ENCODE measurements at regions not wholly inside any gene's neighbourhood (a gene's known extent, or its start where the extent isn't known, plus 50 kb on each side); places are given as distances from the start of the nearest gene placed in this dataset.

DNA sequence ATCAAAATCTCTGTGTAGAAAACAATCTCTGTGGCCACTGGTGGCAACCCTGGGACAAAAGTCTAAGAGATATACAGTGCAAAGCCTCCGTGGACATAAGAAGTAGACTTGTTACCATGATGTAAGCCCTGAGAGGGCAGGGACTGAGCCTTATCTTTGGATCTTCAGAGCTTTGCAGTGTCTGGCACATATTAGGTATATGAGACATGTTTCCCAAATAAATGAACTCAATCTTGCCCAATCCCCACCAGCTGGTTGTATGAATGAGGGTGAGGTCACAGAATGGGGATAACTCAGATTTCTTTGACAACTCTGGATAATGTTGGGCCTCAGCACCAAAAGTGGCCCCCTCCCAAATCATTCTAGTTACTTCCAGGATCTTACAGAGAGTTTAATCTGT lies 511.4 kb upstream of the DIPK2B start:
- H3K27me3 Mint-ChIP-seq: peaks cover 29% of the 10 kb centered on the region

DNA sequence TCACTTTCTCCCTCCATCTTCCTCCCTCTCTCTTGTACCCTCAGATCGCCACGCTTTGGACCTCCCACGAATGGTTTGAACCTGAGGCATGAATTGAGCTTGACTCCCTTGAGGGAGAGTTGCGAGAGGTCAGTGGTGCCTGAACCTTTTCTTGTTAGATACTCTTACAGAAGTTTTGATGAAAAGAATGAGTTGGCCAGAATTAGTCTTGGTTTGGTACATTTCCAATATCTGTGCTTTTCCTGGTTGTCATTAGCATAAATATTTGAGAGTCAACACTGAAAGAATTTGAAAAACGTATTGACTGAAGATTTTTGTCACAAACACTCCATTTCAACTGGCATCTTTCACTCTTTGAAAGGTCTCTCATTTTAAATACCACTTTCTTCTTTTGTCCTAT lies 510.6 kb upstream of the DIPK2B start:
- H3K4me3 Mint-ChIP-seq: no peak overlapping the region
- peaks cover 28% of the 10 kb centered on the region for H3K4me1 Mint-ChIP-seq (ENCODE audit: low read depth)
- H3K27me3 Mint-ChIP-seq: peaks cover 27% of the 10 kb centered on the region
- no peaks in the 10 kb centered on the region for H3K9me3 Mint-ChIP-seq
- intact Hi-C loops (cut with micrococcal nuclease): no loop called here
- H3K27ac Mint-ChIP-seq: no peak overlapping the region
- no peaks in the 10 kb centered on the region for H3K36me3 Mint-ChIP-seq (ENCODE audit: low read depth)

More for the DNA sequence above, 511.4 kb upstream of the DIPK2B start:
- Mint-ChIP-seq H3K27ac (no peak overlapping the region), H3K9me3 (no peaks in the 10 kb centered on the region), H3K36me3 (ENCODE audit: low read depth) (no peaks in the 10 kb centered on the region), H3K4me3 (no peak overlapping the region), H3K4me1 (ENCODE audit: low read depth) (peaks cover 37% of the 10 kb centered on the region)
- intact Hi-C loops (cut with micrococcal nuclease): no loop called here

DNA sequence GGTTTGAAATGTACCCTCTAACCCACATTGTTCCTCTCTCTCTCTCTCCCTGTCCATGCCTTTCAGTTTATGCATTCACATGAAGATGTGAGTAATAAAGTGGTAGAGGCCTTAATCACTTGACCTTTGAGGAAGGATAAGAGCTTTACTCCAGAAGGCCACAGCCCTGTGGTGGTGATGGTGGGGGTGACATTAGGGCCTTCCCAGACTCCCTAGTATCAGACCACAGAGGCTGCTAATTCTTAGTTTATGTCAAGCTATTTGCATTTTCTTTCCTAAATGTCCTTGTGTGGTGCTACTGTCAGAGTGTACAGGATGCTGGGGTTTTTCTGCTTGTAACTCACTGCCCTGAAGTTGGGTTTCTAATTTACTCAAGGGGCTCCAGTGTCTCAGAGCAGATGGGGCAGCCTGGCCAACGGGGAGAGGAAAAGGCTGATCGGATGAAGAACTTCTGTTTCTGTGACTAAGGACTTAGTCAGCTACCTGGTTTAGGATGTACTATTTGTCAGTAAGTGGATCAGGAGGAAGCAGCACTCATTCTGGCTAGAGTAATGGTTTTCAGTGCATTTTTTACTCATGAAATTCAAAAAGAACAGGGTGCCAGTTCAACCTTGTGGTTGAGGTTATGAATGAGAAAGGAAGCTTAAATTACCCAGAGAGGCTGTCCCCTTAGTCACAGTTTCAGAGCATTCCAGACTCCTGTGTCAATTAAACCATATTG lies 509.6 kb upstream of the DIPK2B start:
- no peaks in the 10 kb centered on the region for H3K36me3 Mint-ChIP-seq (ENCODE audit: low read depth)
- peaks cover 18% of the 10 kb centered on the region for H3K4me1 Mint-ChIP-seq (ENCODE audit: low read depth)
- H3K27me3 Mint-ChIP-seq: peaks cover 23% of the 10 kb centered on the region
- no peak overlapping the region for H3K4me3 Mint-ChIP-seq
- H3K27ac Mint-ChIP-seq: no peak overlapping the region
- H3K9me3 Mint-ChIP-seq: no peaks in the 10 kb centered on the region
- intact Hi-C loops (cut with micrococcal nuclease): no loop called here

DNA sequence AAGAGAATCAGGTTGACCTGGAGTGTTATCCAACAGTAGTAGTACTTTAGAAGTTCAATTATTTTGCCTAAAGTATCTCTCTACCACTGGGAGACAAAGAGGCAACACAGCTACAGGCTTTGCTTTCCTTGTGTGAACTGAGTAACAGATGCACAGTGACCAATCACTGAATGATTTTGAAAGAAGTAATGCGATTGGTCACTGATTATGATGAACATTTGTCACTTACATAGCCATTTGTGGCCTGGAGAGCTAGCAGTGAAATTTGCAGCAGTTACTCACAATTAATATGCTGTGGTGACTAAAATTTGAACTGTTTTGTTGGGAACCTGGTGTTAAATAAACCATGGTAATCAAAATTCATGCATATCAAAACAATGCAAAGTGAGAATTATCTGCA lies 508.7 kb upstream of the DIPK2B start:
- intact Hi-C loops (cut with micrococcal nuclease): no loop called here
- H3K9me3 Mint-ChIP-seq: no peaks in the 10 kb centered on the region
- H3K36me3 Mint-ChIP-seq (ENCODE audit: low read depth): no peaks in the 10 kb centered on the region
- H3K27me3 Mint-ChIP-seq: peaks cover 23% of the 10 kb centered on the region
- H3K4me3 Mint-ChIP-seq: no peak overlapping the region
- H3K4me1 Mint-ChIP-seq (ENCODE audit: low read depth): peaks cover 10% of the 10 kb centered on the region
- H3K27ac Mint-ChIP-seq: no peak overlapping the region

DNA sequence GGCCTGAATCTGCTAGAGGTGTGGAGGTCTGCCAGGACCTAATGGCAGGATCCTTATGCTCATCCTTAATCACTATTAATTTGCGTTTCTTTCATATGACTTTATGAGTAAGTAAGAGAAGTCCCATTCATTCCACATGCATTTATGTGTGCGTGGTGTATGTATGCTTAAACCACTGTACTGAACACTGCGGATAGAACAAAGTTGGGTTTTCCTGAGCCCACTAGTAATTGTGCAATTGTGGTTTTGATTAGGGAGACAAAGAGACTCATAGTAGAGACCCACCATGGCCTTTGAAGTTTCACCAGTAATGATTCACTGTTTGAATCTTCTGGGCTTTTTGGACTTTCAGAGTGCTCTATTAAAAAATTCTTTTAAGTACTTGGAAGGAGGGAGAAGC lies 498.5 kb upstream of the DIPK2B start:
- H3K27me3 Mint-ChIP-seq: peaks cover 9% of the 10 kb centered on the region
- no peaks in the 10 kb centered on the region for H3K9me3 Mint-ChIP-seq
- H3K36me3 Mint-ChIP-seq (ENCODE audit: low read depth): no peaks in the 10 kb centered on the region
- H3K4me3 Mint-ChIP-seq: no peak overlapping the region
- H3K27ac Mint-ChIP-seq: no peak overlapping the region
- intact Hi-C loops (cut with micrococcal nuclease): no loop called here
- peaks cover 8% of the 10 kb centered on the region for H3K4me1 Mint-ChIP-seq (ENCODE audit: low read depth)

DNA sequence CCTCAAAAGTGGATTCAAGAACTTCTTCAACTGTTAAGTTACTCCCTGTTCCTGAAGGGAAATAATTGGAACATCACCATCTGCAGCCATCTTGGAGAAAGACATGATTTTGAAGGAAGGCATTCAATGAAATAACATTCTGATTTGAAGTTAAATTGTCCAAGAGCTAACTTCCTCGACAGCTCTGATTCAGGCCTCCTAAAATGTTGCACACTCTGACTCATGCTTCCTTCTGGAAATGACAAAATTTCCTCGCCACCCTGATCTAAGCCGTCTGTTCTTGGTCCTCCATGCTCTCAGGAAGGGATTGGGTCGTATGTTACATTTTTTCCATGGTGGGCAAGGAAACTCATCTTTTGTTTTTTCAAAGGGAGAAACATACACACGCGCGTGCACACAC lies 496.9 kb upstream of the DIPK2B start:
- intact Hi-C loops (cut with micrococcal nuclease): no loop called here
- Mint-ChIP-seq H3K36me3 (ENCODE audit: low read depth) (no peaks in the 10 kb centered on the region), H3K9me3 (no peaks in the 10 kb centered on the region), H3K4me1 (ENCODE audit: low read depth) (peaks cover 8% of the 10 kb centered on the region), H3K27ac (no peak overlapping the region), H3K27me3 (peaks cover 9% of the 10 kb centered on the region), H3K4me3 (no peak overlapping the region)

DNA sequence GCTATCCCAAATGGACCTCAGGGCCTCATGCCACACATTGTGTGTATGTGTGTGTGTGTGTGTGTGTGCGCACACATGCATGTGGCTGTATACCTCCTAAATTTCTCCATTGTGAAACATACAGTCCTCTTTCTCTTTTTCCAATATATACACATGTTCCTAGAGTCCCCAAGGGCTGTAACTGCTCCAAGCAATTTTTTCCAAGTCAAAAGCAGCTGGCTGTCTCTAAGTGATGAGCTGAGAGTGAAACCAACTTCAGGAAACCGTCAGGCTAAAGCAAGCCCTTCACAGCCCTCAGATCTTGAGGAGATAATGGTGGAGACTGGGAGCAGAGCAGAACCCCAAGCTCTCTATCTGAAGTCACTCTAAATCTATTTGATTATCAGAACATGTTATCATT lies 496.1 kb upstream of the DIPK2B start:
- no peaks in the 10 kb centered on the region for H3K36me3 Mint-ChIP-seq (ENCODE audit: low read depth)
- peaks cover 9% of the 10 kb centered on the region for H3K27me3 Mint-ChIP-seq
- no peak overlapping the region for H3K27ac Mint-ChIP-seq

DNA sequence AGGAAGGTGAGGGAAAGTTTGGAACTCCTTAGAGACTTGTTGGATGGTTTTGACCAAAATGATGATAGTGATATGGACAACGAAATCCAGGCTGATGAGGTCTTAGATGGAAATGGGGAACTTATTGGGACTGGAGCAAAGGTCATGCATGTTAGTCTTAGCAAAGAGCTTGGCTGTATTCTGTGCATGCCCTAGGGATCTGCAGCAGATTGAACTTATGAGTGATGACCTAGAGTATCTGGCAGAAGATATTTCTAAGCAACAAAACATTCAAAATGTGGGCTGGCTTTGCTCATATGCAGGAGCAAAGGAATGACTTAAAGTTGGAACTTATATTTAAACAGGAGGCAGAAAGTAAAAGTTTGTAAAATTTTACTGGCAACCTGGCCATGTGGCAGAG lies 489.3 kb upstream of the DIPK2B start:
- intact Hi-C loops (cut with micrococcal nuclease): no loop called here
- Mint-ChIP-seq H3K4me3 (no peak overlapping the region), H3K4me1 (ENCODE audit: low read depth) (no peaks in the 10 kb centered on the region), H3K9me3 (no peaks in the 10 kb centered on the region), H3K27ac (no peak overlapping the region), H3K27me3 (no peaks in the 10 kb centered on the region), H3K36me3 (ENCODE audit: low read depth) (no peaks in the 10 kb centered on the region)

More for the DNA sequence above, 496.1 kb upstream of the DIPK2B start:
- H3K9me3 Mint-ChIP-seq: no peaks in the 10 kb centered on the region
- no peak overlapping the region for H3K4me3 Mint-ChIP-seq
- H3K4me1 Mint-ChIP-seq (ENCODE audit: low read depth): peaks cover 8% of the 10 kb centered on the region
- intact Hi-C loops (cut with micrococcal nuclease): no loop called here

DNA sequence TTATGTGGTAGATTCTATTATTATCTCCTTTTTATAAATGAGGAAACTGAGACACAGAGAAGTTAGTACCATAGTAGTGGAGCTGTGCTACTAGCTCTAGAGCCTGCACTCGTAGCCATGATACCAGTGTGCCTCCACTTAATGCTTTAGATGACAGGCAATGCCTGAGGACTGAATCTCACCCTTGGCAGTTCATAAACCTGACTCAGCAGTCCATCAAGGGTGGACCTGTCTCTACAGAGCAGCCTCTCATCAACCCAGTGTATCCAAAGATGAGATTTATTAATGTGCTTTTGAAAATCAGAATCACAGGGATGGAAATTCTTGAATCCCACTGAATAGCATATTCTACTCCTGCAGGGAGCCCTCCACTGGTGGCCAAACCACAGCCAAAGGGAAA lies 483.2 kb upstream of the DIPK2B start:
- no peak overlapping the region for H3K4me3 Mint-ChIP-seq
- no peaks in the 10 kb centered on the region for H3K9me3 Mint-ChIP-seq
- intact Hi-C loops (cut with micrococcal nuclease): no loop called here
- H3K36me3 Mint-ChIP-seq (ENCODE audit: low read depth): no peaks in the 10 kb centered on the region
- no peaks in the 10 kb centered on the region for H3K27me3 Mint-ChIP-seq
- H3K4me1 Mint-ChIP-seq (ENCODE audit: low read depth): no peaks in the 10 kb centered on the region
- no peak overlapping the region for H3K27ac Mint-ChIP-seq

DNA sequence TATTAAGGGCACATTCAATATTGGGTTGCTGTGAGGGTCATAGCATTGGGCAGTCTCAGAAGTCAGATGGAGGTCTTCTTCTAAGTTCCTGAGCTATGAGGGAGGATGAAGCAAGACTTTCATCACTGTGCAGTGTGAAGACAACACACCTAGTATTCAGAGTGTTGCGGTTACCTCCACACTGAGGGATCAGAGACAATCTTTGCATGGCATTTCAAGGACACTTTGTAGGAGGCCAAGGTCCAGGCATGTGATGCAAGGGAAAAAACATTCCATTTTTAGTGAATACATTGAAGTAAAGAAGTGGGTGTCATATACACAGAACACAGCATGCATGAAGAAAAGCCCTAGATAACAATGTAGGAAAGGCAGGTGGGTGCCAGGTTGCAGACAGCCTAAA lies 481.2 kb upstream of the DIPK2B start:
- Mint-ChIP-seq H3K27me3 (no peaks in the 10 kb centered on the region), H3K4me1 (ENCODE audit: low read depth) (no peaks in the 10 kb centered on the region), H3K27ac (no peak overlapping the region), H3K4me3 (no peak overlapping the region), H3K36me3 (ENCODE audit: low read depth) (no peaks in the 10 kb centered on the region), H3K9me3 (no peaks in the 10 kb centered on the region)
- intact Hi-C loops (cut with micrococcal nuclease): no loop called here

DNA sequence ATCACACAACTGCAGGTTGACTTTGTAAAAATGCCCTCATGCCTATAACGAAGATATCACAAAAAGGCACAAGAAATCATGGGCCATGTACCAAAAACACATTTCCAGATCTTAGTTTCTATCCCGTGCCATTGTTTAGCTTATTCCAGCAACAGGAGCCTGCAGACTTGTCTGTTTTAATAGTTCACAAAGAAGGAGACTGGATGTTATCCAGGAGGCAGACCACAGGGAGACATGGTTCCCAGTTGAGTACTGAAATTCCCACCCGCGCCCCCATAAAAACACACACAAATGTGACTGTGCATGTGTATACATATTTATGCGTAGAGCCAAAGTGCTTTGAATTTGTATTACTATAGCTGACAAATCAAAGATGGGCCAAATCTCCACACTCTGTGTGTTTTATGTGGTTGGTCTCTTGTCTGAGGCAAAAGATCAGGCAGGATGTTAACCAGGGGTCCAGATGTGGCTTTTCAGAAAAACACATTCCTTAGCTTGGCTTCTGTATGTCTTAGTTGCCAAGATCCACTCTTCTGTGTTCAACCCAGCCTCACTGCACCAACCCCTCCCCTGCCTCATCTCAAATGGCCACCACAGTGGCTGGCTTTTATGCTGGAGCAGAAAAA lies 469.2 kb upstream of the DIPK2B start:
- intact Hi-C loops (cut with micrococcal nuclease): no loop called here
- no peak overlapping the region for H3K27ac Mint-ChIP-seq

DNA sequence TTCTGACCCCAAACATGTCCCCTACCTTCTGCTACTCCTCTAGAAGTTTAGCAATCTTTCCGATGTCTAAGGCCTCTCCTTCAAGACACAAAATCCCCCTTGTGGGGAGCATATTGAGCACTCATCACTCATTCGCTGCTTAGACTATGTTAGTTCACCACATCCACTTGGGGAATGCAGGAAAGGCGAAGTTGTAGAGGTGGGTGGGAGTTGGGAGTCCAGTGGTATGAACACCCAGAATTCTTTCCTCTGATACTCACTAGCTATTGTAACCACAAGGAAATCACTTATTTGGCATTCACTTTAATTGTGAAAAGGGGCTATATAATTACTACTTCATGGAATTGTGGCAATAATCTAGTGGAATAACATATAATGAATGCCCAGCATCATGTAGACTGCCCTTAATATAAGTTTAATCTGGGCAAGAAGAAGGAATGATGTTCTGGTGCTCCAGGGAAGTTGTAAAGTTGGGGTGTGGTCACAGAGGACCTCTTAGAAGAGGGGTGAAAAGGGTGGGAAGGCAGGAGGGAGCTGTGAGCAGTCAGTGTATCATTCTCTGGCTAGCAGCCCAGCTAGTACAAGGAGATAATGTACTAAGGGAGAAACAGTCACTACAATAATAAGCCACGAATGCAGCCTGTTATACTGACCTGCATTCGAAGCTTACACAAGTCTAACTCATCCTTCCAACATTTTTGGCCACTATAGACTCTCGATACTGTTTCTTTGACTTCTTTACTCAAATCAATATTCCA lies 468.2 kb upstream of the DIPK2B start:
- Mint-ChIP-seq H3K27me3 (no peaks in the 10 kb centered on the region), H3K36me3 (ENCODE audit: low read depth) (no peaks in the 10 kb centered on the region), H3K9me3 (no peaks in the 10 kb centered on the region), H3K4me3 (no peak overlapping the region), H3K27ac (no peak overlapping the region), H3K4me1 (ENCODE audit: low read depth) (no peaks in the 10 kb centered on the region)
- intact Hi-C loops (cut with micrococcal nuclease): no loop called here

More for the DNA sequence above, 469.2 kb upstream of the DIPK2B start:
- no peaks in the 10 kb centered on the region for H3K9me3 Mint-ChIP-seq
- no peak overlapping the region for H3K4me3 Mint-ChIP-seq
- H3K4me1 Mint-ChIP-seq (ENCODE audit: low read depth): no peaks in the 10 kb centered on the region
- no peaks in the 10 kb centered on the region for H3K36me3 Mint-ChIP-seq (ENCODE audit: low read depth)
- no peaks in the 10 kb centered on the region for H3K27me3 Mint-ChIP-seq

DNA sequence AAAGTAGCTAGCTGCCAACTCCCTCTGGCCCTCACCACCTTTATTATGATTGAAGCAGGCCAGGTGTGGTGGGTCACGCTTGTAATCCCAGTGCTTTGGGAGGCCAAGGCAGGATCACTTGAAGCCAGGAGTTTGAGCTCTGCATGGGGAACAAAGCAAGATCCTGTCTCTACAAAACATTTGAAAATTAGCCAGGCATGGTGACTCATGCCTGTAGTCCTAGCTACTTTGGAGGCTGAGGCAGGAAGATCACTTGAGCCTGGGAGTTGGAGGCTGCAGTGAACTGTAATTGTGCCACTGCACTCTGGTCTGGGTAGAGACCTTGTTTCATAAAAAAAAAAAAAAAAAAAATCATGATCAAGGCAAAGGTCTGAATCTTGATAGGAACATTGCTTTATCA lies 467.0 kb upstream of the DIPK2B start:
- no peaks in the 10 kb centered on the region for H3K9me3 Mint-ChIP-seq
- no peaks in the 10 kb centered on the region for H3K4me1 Mint-ChIP-seq (ENCODE audit: low read depth)
- H3K27me3 Mint-ChIP-seq: no peaks in the 10 kb centered on the region
- intact Hi-C loops (cut with micrococcal nuclease): no loop called here
- no peaks in the 10 kb centered on the region for H3K36me3 Mint-ChIP-seq (ENCODE audit: low read depth)
- H3K27ac Mint-ChIP-seq: no peak overlapping the region
- H3K4me3 Mint-ChIP-seq: no peak overlapping the region

DNA sequence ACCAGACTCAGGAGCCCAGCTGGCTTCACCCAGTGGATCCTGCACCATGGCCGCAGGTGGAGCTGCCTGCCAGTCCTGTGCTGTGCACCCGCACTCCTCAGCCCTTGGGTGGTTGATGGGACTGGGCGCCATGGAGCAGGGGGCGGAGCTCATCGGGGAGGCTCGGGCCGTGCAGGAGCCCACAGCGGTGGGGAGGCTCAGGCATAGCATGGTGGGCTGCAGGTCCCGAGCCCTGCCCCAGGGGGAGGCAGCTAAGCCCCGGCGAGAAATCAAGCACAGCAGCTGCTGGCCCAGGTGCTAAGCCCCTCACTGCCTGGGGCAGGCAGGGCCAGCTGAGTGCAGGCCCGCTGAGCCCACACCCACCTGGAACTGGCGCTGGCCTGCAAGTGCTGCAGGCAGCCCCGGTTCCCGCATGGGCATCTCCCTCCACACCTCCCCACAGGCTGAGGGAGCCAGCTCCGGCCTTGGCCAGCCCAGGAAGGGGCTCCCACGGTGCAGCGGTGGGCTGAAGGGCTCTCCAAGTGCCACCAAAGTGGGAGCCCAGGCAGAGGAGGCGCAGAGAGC lies 464.1 kb upstream of the DIPK2B start:
- Mint-ChIP-seq H3K36me3 (ENCODE audit: low read depth) (no peaks in the 10 kb centered on the region), H3K27me3 (no peaks in the 10 kb centered on the region), H3K9me3 (no peaks in the 10 kb centered on the region), H3K4me3 (no peak overlapping the region), H3K4me1 (ENCODE audit: low read depth) (no peaks in the 10 kb centered on the region), H3K27ac (no peak overlapping the region)
- intact Hi-C loops (cut with micrococcal nuclease): no loop called here
